Rectal smooth muscle tissue (tissue), 1 donor: ENCODE measurements at regions not wholly inside any gene's neighbourhood (a gene's known extent, or its start where the extent isn't known, plus 50 kb on each side); places are given as distances from the start of the nearest gene placed in this dataset.

ENCODE experiments used
- H3K27ac ChIP-seq: one replicate; pipeline ENCODE4 v1.7.0; 2013; ENCODE audit warnings: low read depth, low read length, inconsistent platforms
- H3K27me3 ChIP-seq: one replicate; pipeline ENCODE4 v1.7.0; 2013; ENCODE audit warnings: low read length; ENCODE audit not compliant: control insufficient read depth, insufficient read depth
- H3K36me3 ChIP-seq: one replicate; pipeline ENCODE4 v1.7.0; 2013; ENCODE audit warnings: low read length; ENCODE audit not compliant: control insufficient read depth, insufficient read depth
- H3K4me1 ChIP-seq: one replicate; pipeline ENCODE4 v1.7.0; 2013; ENCODE audit warnings: low read length; ENCODE audit not compliant: control insufficient read depth, insufficient read depth
- H3K4me3 ChIP-seq: one replicate; pipeline ENCODE4 v1.7.0; 2013; ENCODE audit warnings: low read length
- H3K9ac ChIP-seq: one replicate; pipeline ENCODE4 v1.7.0; 2013; ENCODE audit warnings: low read length

GRCh38 chr6:1062786-1063545, 248.9 kb upstream of the FOXQ1 start:
- Histone ChIP-seq H3K27ac (no peak overlapping the region), H3K27me3 (no peaks in the 10 kb centered on the region), H3K4me3 (no peak overlapping the region), H3K4me1 (no peaks in the 10 kb centered on the region), H3K9ac (no peak overlapping the region), H3K36me3 (no peaks in the 10 kb centered on the region)

GRCh38 chr6:1059596-1059995, 252.3 kb upstream of the FOXQ1 start:
- H3K27ac ChIP-seq, result no peak overlapping the region
- H3K36me3 ChIP-seq, result no peaks in the 10 kb centered on the region
- H3K4me1 ChIP-seq, result no peaks in the 10 kb centered on the region
- no peak overlapping the region for H3K9ac ChIP-seq
- no peak overlapping the region for H3K4me3 ChIP-seq
- no peaks in the 10 kb centered on the region for H3K27me3 ChIP-seq

DNA sequence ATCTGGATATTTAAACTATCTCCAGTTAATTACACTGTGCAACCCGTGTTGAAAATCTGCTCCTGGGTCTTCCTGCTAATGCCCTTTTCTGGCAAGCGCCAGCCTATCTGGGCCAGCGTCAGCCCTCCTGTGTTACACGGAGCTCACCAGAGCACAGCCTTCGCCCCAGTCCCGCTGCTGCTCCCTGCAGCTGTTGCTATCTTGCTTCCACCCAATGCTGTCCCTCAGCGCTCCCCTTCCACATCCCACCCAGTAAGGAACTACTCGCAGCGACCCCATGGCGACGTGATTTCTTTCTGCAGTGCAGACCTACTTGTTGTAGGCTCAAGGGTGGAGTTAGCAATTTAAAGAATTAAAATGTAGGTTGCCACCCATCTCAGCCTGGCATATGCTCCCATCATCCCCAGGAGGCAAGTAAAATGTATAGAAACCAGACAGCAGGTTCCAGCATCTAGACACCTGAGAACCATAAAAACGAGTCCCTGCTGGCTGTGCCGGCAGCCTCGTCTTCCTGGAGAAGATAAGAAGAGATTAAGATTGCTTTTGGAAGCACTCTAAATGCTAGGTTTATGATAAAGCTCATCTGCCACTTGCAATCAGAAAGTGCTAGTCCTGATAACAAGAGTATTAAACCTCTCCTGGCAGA, 254.3 kb upstream of the FOXQ1 start:
- Histone ChIP-seq H3K4me3 (no peak overlapping the region), H3K9ac (no peak overlapping the region), H3K4me1 (no peaks in the 10 kb centered on the region), H3K27ac (no peak overlapping the region), H3K36me3 (no peaks in the 10 kb centered on the region), H3K27me3 (no peaks in the 10 kb centered on the region)

- Histone ChIP-seq H3K27ac (no peak overlapping the region), H3K27me3 (no peaks in the 10 kb centered on the region), H3K4me1 (no peaks in the 10 kb centered on the region)
These were observed 256.6 kb upstream of the FOXQ1 start for GRCh38 chr6:1055015-1055921.

GRCh38 chr6:1054653-1055014, 257.3 kb upstream of the FOXQ1 start:
- H3K36me3 ChIP-seq, result no peaks in the 10 kb centered on the region

More at GRCh38 chr6:1055015-1055921, 256.6 kb upstream of the FOXQ1 start:
- Histone ChIP-seq H3K36me3 (no peaks in the 10 kb centered on the region), H3K4me3 (no peak overlapping the region), H3K9ac (no peak overlapping the region)

DNA sequence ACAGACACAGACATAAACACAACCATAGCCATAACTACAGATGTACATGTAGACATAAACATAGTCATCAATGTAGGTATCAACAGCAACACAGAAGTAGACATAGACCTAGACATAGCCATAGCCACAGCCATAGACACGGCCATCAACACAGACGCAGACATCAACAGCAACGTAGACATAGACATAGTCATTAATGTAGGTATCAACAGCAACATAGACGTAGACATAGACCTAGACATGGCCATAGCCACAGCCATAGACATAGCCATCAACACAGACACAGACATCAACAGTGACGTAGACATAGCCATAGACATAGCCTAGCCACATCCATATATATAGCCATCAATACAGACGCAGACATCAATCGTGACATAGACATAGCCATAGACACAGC, 258.3 kb upstream of the FOXQ1 start:
- Histone ChIP-seq H3K4me3 (no peak overlapping the region), H3K27ac (no peak overlapping the region), H3K9ac (no peak overlapping the region), H3K4me1 (no peaks in the 10 kb centered on the region), H3K27me3 (no peaks in the 10 kb centered on the region), H3K36me3 (no peaks in the 10 kb centered on the region)

More at GRCh38 chr6:1054653-1055014, 257.3 kb upstream of the FOXQ1 start:
- H3K4me1 ChIP-seq, result no peaks in the 10 kb centered on the region
- H3K27ac ChIP-seq, result no peak overlapping the region
- H3K4me3 ChIP-seq, result no peak overlapping the region
- no peak overlapping the region for H3K9ac ChIP-seq
- H3K27me3 ChIP-seq, result no peaks in the 10 kb centered on the region

GRCh38 chr6:1052262-1052661, 259.6 kb upstream of the FOXQ1 start:
- H3K36me3 ChIP-seq, result no peaks in the 10 kb centered on the region
- H3K9ac ChIP-seq, result no peak overlapping the region
- no peaks in the 10 kb centered on the region for H3K27me3 ChIP-seq
- H3K27ac ChIP-seq, result no peak overlapping the region
- no peak overlapping the region for H3K4me3 ChIP-seq
- no peaks in the 10 kb centered on the region for H3K4me1 ChIP-seq

DNA sequence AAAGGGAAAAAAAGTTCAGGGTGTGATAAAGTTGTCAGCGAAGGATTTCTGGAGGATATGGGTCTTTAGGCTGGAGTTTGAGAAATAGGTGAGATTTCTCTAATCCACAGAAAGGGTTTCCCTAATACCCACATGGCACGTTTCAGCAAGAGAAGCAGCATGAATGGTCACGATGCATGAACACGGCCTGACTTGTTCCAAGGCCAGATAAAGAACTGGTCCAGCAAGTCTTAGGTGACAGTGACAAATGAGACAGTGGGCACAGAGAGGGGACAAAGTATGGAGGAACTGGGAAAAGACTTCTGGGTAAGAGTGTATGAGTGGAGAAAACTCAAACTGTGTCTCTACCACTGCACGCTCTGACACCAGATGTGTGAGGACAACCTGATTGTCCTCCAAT, 262.0 kb upstream of the FOXQ1 start:
- no peaks in the 10 kb centered on the region for H3K4me1 ChIP-seq
- no peaks in the 10 kb centered on the region for H3K27me3 ChIP-seq
- H3K4me3 ChIP-seq, result no peak overlapping the region
- H3K27ac ChIP-seq, result no peak overlapping the region
- H3K9ac ChIP-seq, result no peak overlapping the region
- no peaks in the 10 kb centered on the region for H3K36me3 ChIP-seq

DNA sequence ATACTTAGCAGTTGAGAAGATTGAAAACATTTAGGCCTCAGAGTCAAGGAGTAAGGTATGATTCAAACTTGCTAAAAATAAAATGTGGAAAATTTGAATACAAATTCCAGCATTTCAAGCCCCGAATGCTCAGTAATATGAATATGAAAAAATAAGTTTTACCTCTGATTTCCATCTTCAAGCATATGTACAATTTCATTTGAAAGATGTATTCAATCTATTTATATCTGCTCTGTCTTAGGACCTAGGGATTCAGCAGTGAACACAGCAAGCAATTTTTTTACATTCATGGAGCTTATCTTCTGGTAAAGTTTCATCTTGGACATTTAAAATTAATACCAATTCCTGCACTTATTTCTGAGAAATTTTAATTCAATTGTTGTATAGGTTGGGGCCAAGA, 262.7 kb upstream of the FOXQ1 start:
- Histone ChIP-seq H3K27ac (no peak overlapping the region), H3K4me1 (no peaks in the 10 kb centered on the region), H3K36me3 (no peaks in the 10 kb centered on the region), H3K27me3 (no peaks in the 10 kb centered on the region), H3K4me3 (no peak overlapping the region), H3K9ac (no peak overlapping the region)

DNA sequence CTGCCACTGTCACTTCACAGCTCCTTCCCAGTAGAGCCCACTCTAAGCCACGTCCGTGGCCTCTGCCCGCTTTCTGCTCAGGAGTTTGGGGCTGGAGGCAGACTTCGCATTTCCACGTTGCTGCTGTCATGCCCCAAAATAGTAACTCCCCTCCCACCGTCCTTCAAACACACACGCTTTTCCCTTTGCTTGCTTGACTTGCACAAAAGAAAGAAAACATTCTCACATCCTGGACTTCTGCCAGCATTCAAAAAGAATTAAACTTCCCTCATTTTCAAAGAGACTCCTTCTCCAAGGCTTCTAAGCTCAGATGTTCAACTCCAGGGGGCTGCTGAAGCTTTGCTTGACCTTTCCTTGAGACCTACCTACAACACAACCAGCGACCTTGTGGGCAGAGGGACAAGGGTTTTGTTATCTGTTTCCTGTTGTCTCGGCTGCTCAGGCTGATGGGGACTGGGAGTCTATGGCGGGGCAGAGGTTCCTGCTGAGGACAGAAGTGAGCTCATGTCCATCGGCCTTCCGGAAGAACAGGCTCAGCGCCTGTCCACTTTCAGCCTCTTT, 263.8 kb upstream of the FOXQ1 start:
- Histone ChIP-seq H3K27ac (no peak overlapping the region), H3K27me3 (no peaks in the 10 kb centered on the region), H3K4me1 (no peaks in the 10 kb centered on the region), H3K9ac (no peak overlapping the region), H3K36me3 (no peaks in the 10 kb centered on the region), H3K4me3 (no peak overlapping the region)

DNA sequence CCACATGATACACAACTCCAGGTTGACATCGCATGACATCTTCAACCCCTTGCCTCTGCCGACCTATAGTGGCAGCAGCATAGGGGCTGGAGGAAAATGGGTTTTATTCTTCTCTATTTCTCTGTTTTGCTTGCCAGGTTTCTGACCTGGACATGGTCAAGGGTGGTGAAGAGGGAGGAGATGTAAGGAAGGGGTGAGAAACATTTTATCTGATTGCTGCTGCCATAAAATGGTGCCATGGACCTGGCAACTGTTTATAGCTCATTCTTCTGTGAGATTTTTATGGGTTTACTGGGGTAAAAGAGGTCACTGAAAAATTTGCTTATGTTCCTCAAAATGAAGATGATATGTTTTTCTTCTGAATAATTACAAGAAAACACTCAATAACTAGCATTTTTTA, 266.7 kb upstream of the FOXQ1 start:
- Histone ChIP-seq H3K4me3 (no peak overlapping the region), H3K27me3 (no peaks in the 10 kb centered on the region), H3K4me1 (no peaks in the 10 kb centered on the region), H3K27ac (no peak overlapping the region), H3K36me3 (no peaks in the 10 kb centered on the region), H3K9ac (no peak overlapping the region)
